ENCODE measurements at regions not wholly inside any gene's neighbourhood (a gene's known extent, or its start where the extent isn't known, plus 50 kb on each side); places are given as distances from the start of the nearest gene placed in this dataset.

- TF ChIP-seq, protein P1, sequence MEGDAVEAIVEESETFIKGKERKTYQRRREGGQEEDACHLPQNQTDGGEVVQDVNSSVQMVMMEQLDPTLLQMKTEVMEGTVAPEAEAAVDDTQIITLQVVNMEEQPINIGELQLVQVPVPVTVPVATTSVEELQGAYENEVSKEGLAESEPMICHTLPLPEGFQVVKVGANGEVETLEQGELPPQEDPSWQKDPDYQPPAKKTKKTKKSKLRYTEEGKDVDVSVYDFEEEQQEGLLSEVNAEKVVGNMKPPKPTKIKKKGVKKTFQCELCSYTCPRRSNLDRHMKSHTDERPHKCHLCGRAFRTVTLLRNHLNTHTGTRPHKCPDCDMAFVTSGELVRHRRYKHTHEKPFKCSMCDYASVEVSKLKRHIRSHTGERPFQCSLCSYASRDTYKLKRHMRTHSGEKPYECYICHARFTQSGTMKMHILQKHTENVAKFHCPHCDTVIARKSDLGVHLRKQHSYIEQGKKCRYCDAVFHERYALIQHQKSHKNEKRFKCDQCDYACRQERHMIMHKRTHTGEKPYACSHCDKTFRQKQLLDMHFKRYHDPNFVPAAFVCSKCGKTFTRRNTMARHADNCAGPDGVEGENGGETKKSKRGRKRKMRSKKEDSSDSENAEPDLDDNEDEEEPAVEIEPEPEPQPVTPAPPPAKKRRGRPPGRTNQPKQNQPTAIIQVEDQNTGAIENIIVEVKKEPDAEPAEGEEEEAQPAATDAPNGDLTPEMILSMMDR (IDR thresholded peaks at IDR 0.05; ENCODE audit: low read length) = no peak
- TF ChIP-seq EZH2 (IDR thresholded peaks at IDR 0.05; ENCODE audit: borderline replicate concordance, low read length) = no peak
These were observed 115.1 kb downstream of the PCSK1 start for GRCh38 chr5:96317945-96318344.
